KG1 (cell line): ENCODE measurements at regions not wholly inside any gene's neighbourhood (a gene's known extent, or its start where the extent isn't known, plus 50 kb on each side); places are given as distances from the start of the nearest gene placed in this dataset.
A peak's percentile ranks its signal among the peaks of the same experiment; 100 is the strongest.

ENCODE experiments used
- DNase-seq: peaks from one replicate; lab custom pipeline; 2025; lab: John Stamatoyannopoulos, UW

DNA sequence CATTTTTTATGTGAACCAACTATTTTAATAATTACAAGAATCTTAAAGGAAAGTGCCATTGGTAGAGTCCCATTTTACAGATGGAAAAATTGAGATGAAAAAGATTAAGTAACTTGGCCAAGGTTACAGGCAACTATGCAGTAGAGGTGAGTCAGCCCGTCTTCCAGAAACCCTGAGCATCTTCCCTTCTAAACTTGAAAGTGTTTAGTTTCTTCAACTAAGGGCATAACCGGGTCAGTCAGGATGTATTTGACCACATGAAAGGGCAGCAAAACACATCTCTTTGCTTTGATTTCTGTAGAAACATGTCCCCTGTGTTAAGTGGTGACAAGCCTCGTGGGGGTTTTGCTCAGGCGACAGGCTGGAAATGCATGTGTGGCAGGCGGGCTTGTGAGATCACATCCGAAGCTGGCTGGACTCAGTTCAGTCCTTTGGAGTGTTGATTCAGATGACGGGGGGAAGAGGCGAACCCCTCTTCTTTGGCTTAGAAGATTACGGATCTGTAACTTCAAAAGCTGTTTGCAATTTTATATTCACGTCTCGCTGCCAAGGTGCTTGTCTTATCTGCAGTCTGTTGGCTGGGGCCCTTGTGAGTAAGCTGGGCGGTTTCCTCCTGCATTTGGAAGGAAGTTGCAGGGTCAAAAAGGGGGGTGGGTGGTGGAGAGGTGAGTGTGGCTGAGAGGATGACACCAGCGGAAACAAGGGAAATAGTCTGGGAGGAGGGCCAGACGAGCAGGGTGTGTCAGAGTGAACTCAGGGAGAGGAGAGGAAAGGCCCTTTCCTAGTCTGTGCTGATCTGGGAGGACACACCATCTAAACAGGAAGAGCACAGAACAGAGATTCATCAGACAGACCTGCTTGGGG is 78.9 kb upstream of the RPS23 start:
- DNase-seq, result peak; percentile 73

DNA sequence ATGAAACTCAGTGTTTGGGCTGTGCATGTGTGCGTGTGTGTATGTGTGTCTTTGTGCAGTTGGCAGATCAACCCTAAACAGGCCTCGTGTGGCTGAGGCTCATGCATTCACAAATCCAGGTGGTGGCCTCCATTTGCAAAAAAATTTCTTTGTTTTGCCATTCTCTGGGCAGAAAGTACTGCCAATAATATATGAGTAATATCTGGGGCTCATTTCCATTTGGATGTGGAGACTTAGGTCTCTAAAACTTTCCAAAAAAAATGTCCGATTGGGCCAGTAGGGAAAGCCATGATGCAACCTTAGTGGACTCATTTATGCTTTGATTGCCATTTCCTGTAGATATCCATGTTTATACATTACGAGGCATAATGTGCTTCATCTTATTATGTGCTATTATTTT is 77.9 kb upstream of the RPS23 start:
- no peak for DNase-seq

DNA sequence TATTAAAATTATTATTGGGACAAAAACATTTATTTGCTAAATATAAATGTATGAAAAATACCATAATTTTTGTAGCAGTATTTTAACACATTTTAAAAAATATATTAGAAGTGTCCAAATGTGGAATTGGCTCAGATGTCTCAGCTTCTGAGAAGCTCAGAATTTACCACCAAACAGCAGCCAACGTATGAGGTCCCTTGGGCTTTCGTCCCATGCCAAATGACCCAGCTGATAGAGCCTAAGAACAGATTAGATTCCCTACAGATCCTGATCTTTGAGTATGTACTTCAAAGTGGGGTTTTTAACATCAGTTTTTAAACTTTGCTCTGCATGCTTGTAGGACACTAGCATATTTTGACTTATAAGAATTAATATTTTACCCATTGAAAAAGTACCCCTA is 77.3 kb upstream of the RPS23 start:
- DNase-seq, result no peak

DNA sequence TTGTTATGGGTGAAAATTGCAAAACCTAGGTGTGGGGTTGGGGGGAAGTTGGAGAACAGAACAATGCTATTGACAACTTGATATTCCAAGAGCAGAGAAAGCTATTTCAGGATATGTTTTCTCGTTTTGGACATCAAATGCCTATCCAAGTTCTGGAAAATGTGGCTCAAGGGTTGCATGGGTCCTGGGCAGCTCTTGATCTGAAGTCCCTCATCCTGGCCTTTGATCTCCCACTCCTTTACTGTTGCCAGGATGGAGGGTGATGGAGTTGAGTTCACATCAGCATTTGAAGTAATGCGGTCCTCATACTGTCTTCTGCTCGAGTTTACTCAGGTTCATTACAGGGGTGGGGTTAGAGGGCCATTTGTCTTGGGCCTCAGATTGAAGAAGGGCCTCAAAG is 76.9 kb upstream of the RPS23 start:
- DNase-seq, result no peak

DNA sequence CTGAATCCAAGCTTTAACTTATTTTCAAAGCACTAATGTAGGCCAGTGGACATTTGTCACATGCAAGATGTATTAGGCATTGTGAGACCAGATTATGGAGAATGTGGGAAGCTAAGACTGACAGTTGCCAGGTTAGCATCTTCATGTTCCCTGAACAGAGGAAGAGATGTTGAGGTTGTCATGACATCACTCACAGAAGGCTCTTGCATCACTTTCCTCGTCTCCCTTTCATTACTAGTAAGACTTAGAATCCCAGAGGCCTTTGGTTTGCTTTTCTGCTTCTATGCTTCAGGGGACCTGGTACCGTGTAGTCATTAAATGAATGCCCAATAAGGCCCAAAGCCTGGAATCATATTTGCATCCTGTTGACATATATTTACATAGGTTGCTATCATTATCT is 76.4 kb upstream of the RPS23 start:
- no peak for DNase-seq

DNA sequence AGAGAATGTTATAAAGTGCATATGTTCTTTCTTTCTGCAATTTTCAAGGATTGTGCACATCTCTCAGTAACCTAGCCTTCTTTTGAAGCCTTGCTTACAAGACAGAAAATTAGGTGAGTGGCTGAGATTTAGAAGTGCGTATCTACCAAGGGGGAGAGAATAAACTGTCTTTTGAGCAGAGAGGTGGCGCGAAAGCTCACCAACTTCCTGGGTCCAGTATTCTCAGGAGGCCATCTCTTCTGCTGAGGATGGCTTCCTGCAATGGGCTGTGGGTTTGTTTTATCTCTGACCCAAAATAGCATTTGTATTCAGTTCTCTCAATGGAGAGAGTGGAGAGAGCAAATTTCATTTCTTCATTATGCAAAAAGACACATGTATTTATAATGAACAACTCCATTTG is 75.4 kb upstream of the RPS23 start:
- no peak for DNase-seq

DNA sequence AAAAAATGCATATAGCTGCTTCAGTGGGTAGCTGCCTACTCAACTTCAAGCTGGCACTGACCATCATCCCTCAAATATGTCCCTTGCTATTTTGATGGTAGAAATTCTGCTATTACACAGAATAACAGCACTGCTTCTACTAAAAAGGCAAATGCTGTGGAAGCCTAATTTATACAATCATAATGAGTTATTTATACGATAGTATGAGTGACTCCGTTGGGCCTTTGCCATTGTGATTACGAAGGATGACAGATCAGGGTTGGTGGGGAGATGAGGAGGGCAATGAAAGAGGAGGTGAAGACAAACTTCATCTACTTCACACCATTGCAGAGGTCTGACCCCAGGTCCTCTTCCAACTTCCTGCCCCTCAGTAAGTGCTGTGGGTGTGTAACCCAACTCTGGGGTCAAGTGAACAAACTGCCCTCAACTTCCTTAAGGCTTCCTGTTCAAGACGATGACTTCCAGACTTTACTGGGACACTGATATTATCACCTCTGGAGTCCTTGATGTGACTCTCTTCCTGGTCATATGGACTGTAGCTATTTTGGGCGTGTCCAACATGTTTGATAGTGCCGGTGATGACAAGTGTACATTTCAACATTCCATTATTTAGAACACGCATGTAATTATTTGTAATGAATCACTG is 74.1 kb upstream of the RPS23 start:
- DNase-seq, result no peak

DNA sequence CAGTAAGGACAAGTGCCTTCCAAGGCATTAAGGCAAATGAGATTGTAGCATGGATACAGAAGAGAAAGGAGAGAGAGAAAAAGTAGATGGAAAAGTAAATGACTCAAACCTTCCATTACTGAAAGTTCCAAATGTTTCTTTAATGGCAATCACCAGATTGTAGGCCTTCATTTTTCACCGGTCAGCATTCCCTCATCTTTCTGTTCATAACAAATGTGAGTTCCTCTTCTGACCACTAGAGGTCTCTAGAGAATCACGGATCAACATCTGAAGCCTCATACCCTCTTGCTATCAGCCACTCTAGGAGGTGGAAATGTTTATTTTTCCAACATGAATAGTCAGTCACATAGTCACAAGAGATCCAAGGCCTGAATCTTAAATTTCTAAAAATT is 73.6 kb upstream of the RPS23 start:
- peak; percentile 40 for DNase-seq

DNA sequence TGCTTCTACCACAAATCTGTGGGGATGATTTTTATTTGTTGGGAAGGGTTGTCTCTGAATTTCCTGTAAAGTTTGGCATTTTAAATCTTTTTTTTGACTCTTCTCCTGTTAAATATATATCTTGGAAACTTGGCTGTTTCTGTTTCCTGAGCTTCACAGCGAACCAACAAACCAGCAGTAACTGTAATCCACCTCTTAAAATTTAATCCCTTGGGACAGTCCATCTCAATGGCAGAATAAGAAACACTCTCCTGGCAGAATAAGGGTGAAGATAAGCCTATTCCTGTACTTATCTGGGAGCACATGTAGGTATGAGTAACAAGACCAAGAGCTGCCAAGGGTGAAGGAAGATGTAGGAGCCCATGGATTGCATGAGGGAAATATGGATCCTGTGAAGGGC is 73.1 kb upstream of the RPS23 start:
- no peak for DNase-seq

DNA sequence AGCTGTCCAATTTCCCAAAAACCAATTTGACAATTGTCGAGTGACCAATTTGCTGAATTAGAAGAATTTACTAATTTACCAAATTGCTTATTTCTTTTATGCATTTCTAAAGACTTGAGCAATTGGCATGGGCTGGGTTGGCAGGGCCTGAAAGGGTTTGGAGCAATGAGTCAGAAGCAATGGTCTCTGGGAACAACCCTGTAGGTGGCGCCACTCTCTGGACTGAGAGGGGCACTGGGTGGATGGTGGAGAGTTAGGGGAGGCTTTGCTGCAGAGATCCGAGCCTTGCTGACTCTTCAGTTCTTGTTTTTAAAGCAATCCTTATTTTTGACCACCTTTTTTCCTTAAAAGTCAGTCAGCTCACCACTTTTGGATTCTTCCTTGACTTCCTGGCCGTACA is 71.5 kb upstream of the RPS23 start:
- no peak for DNase-seq

DNA sequence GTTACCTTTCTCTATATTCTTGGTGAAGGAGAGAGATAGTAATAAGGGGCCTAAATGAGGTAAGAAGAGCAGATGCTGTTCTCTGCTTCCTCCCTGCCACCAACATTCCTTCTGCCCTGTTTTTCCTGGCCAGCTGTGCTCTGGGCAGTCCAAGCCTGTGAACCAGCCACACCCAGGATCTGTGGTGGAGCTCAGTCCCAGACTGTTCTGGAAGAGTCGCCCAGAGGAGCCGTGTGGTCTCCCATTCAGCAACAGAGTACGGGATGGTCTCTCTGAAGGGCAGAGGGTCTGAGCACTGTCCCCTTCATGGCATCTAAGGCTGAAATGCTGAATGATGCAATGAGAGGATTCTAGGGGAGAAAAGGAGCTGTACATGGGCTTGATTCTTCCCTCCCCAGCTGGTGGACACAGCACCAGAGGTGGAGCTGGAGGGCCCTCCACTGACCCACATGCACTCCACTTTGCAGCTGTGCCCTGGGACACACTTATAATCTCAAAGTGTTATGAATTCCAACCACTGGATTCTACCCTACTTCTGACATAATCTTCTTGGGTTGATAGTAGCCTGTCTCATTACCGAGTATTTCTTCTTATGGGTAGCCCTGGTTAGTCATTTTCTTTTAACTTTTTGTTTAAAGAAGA is 70.8 kb upstream of the RPS23 start:
- no peak for DNase-seq

DNA sequence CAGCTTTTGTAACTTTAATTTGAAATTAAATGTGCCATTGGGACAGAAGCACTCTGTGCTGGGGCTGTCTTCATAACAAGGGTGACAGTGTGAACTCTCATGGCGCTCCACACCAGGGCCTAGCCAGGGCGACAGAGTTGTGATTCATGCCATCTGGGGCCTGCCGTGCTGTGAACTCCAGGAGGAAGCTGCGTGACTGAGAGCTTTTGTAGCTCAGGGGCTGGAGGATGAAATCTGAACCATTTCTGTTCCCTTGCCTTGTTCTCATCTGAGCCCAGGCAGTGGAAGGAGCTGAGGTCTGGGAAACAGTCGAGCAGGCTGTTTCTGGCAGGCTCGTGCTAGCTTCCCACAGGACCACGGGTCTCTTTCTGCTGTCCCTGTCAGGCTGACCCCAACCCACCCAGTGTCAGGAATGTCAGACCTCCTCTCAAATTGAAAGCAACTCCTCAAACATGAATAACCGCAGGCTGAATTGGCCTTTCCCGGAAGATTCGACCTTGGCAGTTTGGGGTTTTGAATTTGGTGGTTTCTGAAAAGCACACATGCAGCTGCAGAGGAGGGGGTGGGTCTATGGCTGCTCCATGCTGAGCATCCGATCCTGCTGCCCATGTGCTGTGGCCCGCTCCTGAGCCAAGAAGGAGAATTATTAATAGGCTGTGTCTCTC is 69.2 kb upstream of the RPS23 start:
- no peak for DNase-seq

DNA sequence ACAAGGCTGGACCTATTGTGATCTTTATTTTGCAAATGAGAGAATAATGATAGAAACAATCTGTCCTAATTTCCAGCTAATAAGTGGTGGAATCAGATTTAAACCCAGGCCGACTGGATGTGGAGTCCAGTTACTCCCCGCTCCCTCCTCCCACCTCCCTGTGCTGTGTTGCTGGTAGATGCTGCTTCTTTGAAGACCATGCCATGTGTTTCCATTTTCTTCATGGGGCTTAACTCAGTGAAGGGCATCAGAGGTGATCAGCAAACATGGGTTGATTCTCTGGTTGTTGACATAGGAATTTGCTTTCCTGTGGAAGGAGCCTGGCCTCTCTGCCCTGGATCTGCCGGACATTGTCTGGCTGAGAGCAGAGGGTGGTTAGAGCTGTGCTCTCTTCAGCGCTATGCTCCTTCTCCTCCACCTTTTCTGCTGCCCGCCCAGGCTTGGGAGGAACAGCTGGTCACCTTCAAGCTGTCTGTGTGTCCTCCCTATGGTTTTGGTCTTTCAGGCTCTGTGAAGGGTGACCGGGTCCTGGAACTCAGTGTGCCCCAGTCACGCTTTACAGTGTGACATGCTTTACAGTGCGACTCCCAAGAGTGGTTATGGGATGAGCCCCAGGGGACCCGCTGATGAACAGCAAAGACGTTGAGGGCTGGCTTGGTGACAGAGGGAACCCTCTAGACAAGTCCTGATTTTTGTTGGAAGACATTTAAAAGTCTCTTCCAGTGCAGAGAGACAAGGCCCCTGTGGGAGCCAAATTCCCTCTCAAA is 68.4 kb upstream of the RPS23 start:
- DNase-seq, result no peak

DNA sequence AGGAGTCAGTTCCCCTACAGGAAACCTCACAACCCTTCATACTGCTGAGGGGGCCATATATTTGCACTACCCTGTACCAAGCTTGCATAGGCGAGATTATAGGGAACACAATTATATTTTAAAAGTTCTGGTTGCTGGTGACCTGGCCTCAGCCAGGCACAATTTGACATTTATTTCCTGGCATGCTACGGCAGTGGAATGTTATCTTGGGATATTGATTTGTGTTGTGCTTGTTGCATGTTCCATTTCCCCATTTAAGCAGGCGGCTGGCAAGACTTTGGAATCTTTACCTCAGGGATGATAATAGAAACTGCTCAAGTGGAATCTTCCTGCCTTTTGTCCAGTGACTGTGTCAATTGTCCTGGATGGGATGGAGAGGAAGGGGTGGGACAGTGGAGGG is 67.0 kb upstream of the RPS23 start:
- no peak for DNase-seq

DNA sequence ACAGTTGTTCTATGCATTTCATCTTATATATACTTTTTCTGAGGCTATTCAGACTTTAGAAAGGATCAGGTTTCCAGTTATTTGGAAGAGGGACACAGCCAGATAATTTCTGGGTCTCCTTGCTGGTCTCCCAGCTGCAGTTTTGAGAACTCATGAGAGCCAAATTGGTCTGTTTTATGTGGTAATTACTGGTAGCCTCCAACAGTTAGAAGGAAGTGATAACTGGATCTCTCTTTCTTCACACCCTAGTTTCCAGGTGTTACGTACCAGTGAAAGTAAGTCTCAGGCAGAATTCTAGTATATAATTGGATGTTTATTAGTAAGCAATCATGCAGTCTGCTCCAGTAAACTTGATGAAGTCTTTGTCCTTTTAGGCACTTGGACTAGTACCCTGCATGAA is 63.2 kb upstream of the RPS23 start:
- no peak for DNase-seq

DNA sequence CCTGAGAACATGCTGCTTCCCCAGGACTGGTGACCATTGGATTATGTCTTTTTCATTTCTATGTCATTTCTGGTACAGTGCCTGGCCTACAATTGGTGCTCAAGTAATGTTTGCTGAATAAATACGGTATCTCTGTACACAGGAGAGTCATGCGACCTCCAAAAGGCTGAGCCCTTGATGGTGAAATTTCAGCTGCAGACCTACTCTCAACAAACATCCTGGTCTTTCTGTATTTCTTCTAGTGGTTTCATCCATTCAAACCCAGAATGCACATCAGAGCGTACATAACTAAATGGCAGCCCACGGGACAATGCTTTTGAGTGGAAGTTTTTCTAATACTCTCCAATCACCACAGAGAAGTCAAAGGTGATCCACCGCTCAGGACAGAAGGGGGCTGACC is 62.6 kb upstream of the RPS23 start:
- no peak for DNase-seq

DNA sequence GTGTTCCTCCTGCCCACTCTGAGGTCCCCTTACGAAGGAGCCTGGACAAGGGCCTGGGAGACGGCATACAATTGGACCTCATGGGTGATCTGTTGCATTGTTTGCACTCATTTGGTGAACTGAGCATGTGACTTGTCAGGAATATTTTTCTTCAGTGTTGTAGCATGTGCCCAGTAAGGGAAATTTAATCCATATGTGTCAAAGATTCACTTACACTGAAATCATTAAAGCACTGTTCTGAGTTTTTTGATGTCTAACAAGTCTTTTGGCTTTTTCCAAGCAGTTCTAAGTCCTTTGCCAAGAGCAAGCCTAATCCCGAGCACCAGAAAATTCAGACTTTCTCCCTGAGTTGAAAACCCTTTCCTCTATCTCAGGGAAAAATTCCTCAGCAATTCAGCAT is 61.6 kb upstream of the RPS23 start:
- no peak for DNase-seq

DNA sequence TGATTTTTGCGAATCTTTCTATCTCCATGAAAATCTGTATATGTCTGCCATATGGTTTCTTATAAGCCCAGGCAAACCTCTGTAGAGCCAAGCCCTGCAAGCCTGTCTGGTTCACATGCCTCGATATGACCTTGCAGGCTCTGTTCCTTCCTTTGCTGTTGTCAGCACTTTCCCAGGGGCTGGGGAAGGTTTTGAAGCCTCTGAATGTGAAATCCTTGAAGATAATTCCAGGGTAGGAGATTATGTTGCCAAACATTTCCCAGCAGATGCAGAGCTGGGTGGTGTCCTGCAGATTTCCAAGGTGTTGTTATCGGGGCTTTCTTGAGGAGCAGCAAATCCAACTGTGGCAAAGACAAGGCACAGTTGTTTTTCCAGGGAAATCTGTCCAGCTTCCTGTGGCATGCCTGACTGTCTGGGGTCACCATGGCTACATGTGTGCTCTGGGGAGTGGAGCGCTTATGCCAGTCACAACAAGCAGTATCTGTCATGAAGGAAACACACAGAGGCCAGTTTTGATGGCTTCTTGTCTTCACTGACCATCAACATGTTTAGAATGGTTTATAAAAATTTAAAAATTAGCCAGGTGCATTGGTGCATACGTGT is 60.7 kb upstream of the RPS23 start:
- DNase-seq, result no peak

DNA sequence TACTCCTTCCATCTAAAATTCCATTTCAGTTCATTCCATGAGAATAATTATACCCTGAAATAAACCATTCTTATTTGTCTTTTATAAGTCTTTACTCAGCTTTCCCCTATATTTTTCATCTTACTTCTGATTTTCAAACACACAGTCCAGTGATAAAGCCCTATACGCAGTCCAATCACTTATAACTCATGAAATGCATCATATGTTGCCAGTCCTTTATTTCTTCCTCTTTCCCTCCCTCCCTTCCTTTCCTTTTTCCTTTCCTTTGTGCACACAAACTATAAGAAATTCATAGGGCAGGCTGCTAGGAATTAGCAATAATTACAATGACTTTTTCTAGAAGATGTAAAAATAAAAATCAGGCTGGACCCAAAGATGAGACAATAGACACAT is 58.8 kb upstream of the RPS23 start:
- DNase-seq, result no peak

DNA sequence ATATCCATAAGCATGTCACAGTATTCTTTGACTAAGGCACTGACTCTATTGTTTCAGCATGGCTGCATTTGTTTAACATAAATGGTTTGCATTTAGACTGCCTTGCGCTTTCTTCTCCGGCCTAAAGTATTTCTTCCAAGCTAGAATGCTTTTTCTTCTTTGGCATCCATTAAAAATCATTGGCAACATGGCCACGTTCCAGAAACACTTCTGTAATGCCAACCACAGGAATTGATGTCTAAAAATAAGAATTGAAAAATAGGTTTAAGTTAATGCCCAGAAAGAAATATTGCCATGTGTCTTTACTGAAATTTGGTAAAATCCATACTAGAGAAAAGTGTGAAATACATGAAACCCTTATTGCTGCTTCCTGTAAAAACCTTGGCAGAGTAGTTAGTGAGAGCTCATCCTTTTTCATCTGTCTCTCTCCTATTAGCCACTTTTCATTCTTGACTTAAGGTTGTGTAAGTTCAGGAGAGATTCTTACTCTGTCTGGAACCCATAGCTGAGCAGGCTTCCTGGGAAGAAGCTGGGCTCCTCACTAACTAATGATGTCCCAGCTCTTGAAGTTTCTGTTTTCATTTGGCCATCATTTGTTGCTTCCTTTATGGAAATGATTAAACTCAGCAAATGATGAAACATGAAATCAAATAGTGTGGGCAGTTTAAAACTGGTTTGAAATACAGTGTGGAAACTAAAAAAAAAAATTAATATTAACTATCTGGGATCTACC is 58.2 kb upstream of the RPS23 start:
- DNase-seq, result no peak

DNA sequence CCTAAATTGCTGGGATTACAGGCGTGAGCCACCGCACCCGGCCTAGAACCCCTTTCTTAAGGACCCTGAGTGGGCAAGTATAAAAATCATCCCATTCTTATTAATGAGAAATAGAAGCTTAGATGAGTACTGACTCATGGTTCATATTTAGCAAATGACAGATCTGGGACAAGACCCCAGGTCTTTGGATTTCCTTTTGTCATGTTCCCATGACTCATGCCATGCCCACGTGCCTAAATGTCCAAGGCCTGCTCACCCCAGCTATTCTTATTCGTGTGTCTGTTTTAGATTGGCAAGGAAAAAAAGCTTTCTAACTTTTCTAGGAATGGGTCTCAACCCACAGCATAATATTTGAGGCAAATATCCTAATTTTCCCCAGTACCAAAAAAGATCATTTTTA is 57.7 kb upstream of the RPS23 start:
- DNase-seq, result no peak
